SU-DHL-6 (cell line): ENCODE measurements at regions not wholly inside any gene's neighbourhood (a gene's known extent, or its start where the extent isn't known, plus 50 kb on each side); places are given as distances from the start of the nearest gene placed in this dataset.

Source experiments
- H2AFZ ChIP-seq: fragments of 200-600 bp; sonication (generic); 2 replicates; pipeline ENCODE4 v1.6.1; 2014; ENCODE audit warnings: low read depth, mild to moderate bottlenecking, moderate library complexity, mixed read lengths, antibody characterized with exemption, low read length; ENCODE audit not compliant: severe bottlenecking
- H3F3A ChIP-seq: fragments of 200-600 bp; shearing (Covaris generic); 2 replicates; pipeline ENCODE4 v1.6.0; 2016; ENCODE audit warnings: antibody characterized with exemption, mild to moderate bottlenecking; ENCODE audit not compliant: insufficient read depth
- H3K27ac ChIP-seq: fragments of 200-600 bp; sonication (generic); 2 replicates; pipeline ENCODE4 v1.5.1; 2016; ENCODE audit warnings: low read depth, mild to moderate bottlenecking, low read length, moderate library complexity, mixed read lengths
- H3K27me3 ChIP-seq: fragments of 200-600 bp; sonication (generic), shearing (Covaris generic); 2 replicates; pipeline ENCODE4 v1.6.0; 2014; ENCODE audit warnings: mild to moderate bottlenecking, low read length
- H3K36me3 ChIP-seq: fragments of 200-600 bp; sonication (generic); 2 replicates; pipeline ENCODE4 v1.6.1; 2014; ENCODE audit warnings: mild to moderate bottlenecking, low read length, mixed read lengths
- H3K4me2 ChIP-seq: fragments of 300-600, 200-600 bp; shearing (Covaris generic), sonication (generic); 2 replicates; pipeline ENCODE4 v1.6.0; 2014; ENCODE audit warnings: low read length, low read depth, mild to moderate bottlenecking; ENCODE audit not compliant: poor library complexity, severe bottlenecking
- H3K4me3 ChIP-seq: fragments of 200-600 bp; sonication (generic); 2 replicates; pipeline ENCODE4 v1.5.1; 2014; ENCODE audit warnings: antibody characterized with exemption, low read length, mild to moderate bottlenecking, mixed read lengths; ENCODE audit not compliant: insufficient read depth, poor library complexity, severe bottlenecking
- H3K79me2 ChIP-seq: fragments of 200-600 bp; sonication (generic); 2 replicates; pipeline ENCODE4 v1.6.1; 2014; ENCODE audit warnings: mild to moderate bottlenecking, low read length, moderate library complexity; ENCODE audit not compliant: insufficient read depth
- H3K9ac ChIP-seq: fragments of 200-600 bp; sonication (generic); 2 replicates; pipeline ENCODE4 v1.7.0; 2014; ENCODE audit warnings: mild to moderate bottlenecking, low read length
- H3K9me2 ChIP-seq: fragments of 200-600 bp; sonication (generic); replicated peaks from 2 replicates; pipeline ENCODE4 v1.6.1; 2014; ENCODE audit warnings: low read length; ENCODE audit not compliant: insufficient read depth
- H3K9me3 ChIP-seq: fragments of 200-600 bp; sonication (generic); 2 replicates; pipeline ENCODE4 v1.6.1; 2014; ENCODE audit warnings: low read length, mixed read lengths; ENCODE audit not compliant: insufficient read depth
- H4K20me1 ChIP-seq: fragments of 200-600 bp; sonication (generic); 2 replicates; pipeline ENCODE4 v1.6.1; 2014; ENCODE audit warnings: low read depth, mild to moderate bottlenecking, antibody characterized with exemption, low read length, moderate library complexity, mixed read lengths
- CTCF ChIP-seq: fragments of 200-600 bp; sonication (generic); IDR thresholded peaks from one replicate; pipeline ENCODE4 v1.5.1; 2017; ENCODE audit warnings: antibody characterized with exemption, mild to moderate bottlenecking, low read length, moderate library complexity; ENCODE audit not compliant: insufficient read depth, poor library complexity, severe bottlenecking
- EZH2phosphoT487 ChIP-seq: fragments of 200-600 bp; sonication (generic), shearing (Covaris generic); conservative IDR thresholded peaks from 2 replicates; pipeline ENCODE4 v1.6.1; 2018; ENCODE audit warnings: mild to moderate bottlenecking, antibody characterized with exemption, low read length, moderate library complexity, mixed read lengths

- Histone ChIP-seq H3K9me3 (no peaks in the 10 kb centered on the region), H3K36me3 (no peaks in the 10 kb centered on the region), H3K27ac (no peak overlapping the region), H4K20me1 (no peaks in the 10 kb centered on the region), H3K79me2 (no peaks in the 10 kb centered on the region), H3K4me2 (no peak overlapping the region), H3K4me3 (no peak overlapping the region), H2AFZ (no peak overlapping the region), H3F3A (no peaks in the 10 kb centered on the region), H3K27me3 (no peaks in the 10 kb centered on the region), H3K9ac (no peak overlapping the region), H3K9me2 (no peaks in the 10 kb centered on the region)
- TF ChIP-seq EZH2phosphoT487, result no peak
- no peak for TF ChIP-seq CTCF
Measured at GRCh38 chr1:29444081-29444715, 207.9 kb downstream of the PTPRU start.

GRCh38 chr1:29441916-29442668 lies 205.8 kb downstream of the PTPRU start:
- no peak overlapping the region for H3K9ac ChIP-seq
- H3K27me3 ChIP-seq, result no peaks in the 10 kb centered on the region
- H3F3A ChIP-seq, result no peaks in the 10 kb centered on the region
- H4K20me1 ChIP-seq, result no peaks in the 10 kb centered on the region
- no peak overlapping the region for H3K4me2 ChIP-seq
- H3K27ac ChIP-seq, result no peak overlapping the region
- TF ChIP-seq EZH2phosphoT487 (no peak), CTCF (no peak)
- no peak overlapping the region for H3K4me3 ChIP-seq
- no peaks in the 10 kb centered on the region for H3K36me3 ChIP-seq
- H3K79me2 ChIP-seq, result no peaks in the 10 kb centered on the region
- H3K9me2 ChIP-seq, result no peaks in the 10 kb centered on the region
- no peak overlapping the region for H2AFZ ChIP-seq
- no peaks in the 10 kb centered on the region for H3K9me3 ChIP-seq

- Histone ChIP-seq H3K79me2 (no peaks in the 10 kb centered on the region), H3K9me3 (no peaks in the 10 kb centered on the region), H3K27ac (no peak overlapping the region), H3K27me3 (no peaks in the 10 kb centered on the region), H3K9me2 (no peaks in the 10 kb centered on the region), H3K4me2 (no peak overlapping the region), H4K20me1 (no peaks in the 10 kb centered on the region), H3K4me3 (no peak overlapping the region), H3K9ac (no peak overlapping the region), H3F3A (no peaks in the 10 kb centered on the region), H3K36me3 (no peaks in the 10 kb centered on the region), H2AFZ (no peak overlapping the region)
- TF ChIP-seq EZH2phosphoT487 (no peak), CTCF (no peak)
Measured at GRCh38 chr1:29439615-29440014, 203.3 kb downstream of the PTPRU start.
